HG03439 (cell line): ENCODE measurements at regions not wholly inside any gene's neighbourhood (a gene's known extent, or its start where the extent isn't known, plus 50 kb on each side); places are given as distances from the start of the nearest gene placed in this dataset.
A peak's percentile ranks its signal among the peaks of the same experiment; 100 is the strongest.
"Not testable (repeated sequence)": the region's sequence is repeated elsewhere in the genome, so short reads cannot be mapped to it uniquely, and the experiment has no call there.

Experiments
- ATAC-seq: cut with Tn5 transposase; IDR thresholded peaks from one replicate; pipeline ENCODE4 v1.9.1; 2021; ENCODE audit warnings: mild to moderate bottlenecking, moderate library complexity; ENCODE audit not compliant: unreplicated experiment

DNA sequence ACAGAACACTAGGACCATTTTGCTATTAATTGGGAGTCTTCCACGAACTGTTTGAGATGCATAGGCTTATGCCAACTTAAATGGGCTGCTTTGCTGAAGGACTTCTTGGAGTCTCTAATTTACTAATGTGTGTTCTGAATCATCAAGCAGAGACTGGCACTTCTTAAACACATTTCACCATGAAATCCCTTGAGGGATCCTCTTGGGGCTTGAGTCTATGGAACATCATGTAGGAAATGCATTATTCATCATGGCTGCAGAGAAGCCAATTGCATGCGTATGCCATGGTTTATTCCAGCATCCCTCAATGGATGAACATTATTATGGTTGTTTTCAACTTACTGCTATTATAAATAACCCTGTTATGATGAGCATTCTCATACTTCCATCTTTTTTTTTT is 73.4 kb downstream of the FGD2 start:
- ATAC-seq = no peak

DNA sequence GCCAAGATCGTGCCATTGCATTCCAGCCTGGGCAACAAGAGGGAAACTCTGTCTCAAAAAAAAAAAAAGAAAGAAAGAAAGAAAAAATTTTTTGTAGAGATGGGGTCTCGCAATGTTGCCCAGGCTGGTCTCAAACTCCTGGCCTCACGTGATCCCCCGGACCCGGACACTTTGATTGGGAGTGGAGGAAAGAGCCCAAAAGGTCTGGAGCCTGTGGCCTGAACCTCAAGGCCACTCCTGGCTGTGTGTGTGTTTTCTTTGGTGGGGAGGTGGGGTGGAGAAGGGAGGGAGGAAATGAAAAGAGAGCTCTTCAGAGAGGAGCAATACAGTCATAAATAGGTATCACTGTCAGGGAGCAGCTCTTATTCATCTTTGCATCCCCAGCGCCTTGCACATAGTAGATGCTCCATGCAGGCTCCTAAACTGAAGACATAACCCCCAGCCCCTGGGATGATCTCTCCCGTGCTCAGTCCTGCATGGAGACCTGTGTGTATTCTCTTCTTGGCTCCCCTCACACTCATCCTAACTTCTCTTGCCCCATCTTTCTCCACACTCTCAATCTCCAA is 75.7 kb downstream of the FGD2 start:
- ATAC-seq = no peak

DNA sequence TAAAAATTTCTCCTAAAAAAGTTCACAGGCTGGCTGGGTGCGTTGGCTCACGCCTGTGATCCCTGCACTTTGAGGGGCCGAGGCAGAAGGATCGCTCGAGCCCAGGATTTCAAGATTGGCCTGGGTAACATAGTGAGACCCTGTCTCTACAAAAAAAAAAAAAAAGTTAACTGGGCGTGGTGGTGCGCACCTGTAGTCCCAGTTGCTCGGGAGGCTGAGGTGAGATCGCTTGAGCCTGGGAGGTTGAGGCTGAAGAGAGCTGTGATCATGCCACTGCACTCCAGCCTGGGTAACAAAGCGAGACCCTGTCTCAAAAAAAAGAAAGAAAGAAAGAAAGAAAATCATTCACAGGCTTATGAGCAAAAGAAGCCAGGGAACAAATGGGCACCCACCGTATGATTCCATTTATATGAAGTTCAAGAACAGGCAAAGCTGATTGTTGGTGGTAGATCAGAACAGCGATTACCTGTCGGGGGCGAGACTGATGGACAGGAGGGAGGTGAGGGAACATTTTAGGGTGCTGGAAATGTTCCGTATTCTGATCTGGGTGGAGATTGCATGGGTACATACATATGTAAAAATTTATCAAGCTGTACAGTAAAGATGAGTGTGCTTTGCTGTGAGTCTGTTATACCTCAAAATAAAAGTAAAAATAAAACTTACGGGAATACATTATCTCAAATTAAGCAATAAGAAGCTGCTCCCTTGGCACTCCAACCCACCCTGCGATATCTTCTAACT is 77.1 kb downstream of the FGD2 start:
- no peak for ATAC-seq

DNA sequence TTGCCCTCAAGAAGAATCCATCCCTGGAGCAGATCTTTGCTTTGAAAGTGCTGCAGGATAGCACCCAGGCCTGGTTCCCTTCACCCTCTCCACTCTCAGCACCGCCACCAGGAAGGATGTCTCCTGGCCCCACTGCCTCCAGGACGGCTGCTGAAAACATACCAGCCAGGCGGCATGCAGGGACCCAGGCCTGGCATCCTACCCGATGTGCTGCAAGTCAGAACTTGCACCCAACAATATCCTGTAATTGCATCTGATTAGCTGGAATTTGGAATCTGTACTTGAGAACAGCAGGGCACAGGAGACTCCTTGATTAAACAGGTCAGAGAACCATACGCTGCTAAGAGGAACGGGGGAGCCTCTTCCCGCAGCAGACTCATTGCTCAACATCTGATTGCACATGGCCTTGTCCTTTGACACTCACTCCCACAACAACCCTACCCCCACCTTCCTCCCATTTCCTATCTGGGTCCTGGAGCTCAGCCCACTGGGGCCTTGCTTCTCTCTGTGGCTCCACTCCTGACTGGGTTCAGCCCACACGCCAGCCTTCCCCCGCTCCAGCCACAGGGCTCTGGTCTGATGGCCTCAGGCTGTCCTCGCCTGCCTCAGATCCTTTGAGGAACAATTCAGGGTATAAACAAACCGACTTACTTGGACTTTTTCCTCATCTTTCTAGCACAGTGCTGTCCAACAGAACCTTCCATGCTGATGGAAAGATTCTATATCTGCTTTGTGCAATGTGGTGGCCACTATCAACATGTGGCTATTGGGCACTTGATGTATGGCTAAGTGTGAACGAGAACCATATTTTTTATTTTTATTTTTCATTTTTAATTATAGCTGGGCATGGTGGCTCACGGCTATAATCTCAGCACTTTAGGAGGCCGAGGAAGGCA is 78.0 kb downstream of the FGD2 start:
- ATAC-seq = no peak

DNA sequence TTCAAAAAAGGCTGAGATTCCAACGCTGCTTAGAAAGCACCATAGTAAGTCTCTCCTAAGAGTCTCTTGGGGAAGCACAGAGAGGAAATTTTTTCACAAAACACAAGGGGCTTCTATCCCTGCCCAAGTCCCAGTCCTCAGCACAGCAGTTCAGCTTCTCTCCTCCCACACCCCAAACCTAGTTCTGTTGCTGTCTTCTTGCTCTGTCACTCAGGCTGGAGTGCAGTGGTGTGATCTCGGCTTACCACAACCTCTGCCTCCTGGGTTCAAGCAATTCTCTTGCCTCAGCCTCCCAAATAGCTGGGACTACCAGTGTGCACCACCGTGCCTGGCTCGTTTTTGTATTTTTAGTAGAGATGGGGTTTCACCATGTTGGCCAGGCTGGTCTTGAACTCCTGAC is 79.2 kb downstream of the FGD2 start:
- not testable (repeated sequence) for ATAC-seq

DNA sequence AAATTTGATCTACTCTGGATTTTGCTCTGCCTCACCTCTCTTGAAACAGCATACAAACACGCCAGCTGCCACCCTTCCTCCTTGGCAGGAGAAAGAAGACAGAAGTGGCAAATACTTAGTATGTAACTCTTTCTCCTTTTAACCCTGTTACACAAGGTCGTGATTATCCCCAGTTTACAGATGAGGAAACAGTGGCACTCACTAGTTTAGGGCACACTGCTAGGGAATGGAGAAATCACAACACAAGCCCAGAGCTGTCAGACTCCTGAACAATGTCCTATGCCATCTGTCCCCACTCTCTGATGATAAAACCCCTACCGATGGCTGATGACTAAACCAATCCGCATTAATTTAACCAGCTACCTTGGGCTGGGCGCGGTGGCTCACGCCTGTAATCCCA is 79.7 kb downstream of the FGD2 start:
- no peak for ATAC-seq

DNA sequence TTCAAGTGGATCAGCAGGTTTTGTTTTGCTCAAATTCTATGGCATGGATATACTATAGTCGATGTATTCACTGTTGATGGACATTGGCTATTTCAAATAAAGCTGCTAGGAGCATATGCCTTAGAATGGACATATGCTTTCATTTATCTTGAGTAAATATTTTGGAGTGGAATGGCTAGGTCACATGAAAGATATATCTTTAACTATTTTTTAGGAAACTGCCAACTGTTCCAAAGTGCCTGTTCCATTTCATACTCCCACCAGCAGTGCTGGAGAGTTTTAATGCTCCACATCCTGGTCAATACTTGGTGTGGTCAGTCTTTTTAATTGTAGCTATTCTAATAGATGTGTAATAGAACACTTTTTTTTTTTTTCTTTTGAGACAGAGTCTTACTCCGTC is 81.1 kb upstream of the PIM1 start:
- no peak for ATAC-seq

DNA sequence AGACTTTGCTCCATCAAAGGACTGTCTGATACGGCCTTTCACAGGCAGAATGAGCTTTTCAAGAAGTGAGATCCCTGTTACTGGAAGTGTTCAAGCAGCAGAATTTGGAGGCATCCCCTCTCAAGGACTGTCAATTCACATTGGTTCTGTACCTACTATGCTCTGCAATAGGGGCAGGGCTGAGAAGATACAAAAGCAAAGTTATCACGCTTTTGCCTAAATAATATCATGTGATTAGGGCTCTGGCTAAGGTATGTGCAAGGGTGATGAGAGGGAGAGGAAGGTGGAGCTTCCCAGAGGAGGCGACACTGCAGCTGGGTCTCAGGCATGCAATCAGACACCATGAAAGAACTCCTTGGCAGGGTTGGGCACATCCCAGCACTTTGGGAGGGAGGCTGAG is 80.2 kb upstream of the PIM1 start:
- no peak for ATAC-seq

DNA sequence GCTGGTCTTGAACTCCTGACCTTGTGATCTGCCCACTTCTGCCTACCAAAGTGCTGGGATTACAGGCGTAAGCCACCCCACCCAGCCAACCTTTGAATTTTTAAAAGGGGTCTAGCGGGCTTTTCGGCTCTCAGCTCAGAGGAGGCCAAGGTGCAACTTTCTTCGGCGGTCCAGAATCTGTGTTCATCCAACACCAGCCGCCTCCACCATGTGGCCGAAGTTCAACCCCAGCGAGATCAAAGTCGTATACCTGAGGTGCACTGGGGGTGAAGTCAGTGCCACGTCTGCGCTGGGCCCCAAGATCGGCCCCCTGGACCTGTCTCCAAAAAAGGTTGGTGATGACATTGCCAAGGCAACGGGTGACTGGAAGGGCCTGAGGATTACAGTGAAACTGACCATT is 78.8 kb upstream of the PIM1 start:
- ATAC-seq = not testable (repeated sequence)

DNA sequence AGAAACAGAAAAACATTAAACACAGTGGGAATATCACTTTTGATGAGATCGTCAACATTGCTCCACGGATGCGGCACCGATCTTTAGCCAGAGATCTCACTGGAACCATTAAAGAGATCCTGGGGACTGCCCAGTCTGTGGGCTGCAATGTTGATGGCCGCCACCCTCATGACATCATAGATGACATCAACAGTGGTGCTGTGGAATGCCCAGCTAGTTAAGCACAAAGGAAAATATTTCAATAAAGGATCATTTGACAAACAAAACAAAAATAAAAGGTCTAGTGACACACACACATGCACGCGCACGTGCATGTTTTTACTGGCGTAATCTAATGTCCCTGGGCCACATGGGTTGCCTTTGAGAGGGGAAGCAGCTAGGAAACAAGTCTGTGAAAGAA is 78.4 kb upstream of the PIM1 start:
- ATAC-seq = not testable (repeated sequence)

DNA sequence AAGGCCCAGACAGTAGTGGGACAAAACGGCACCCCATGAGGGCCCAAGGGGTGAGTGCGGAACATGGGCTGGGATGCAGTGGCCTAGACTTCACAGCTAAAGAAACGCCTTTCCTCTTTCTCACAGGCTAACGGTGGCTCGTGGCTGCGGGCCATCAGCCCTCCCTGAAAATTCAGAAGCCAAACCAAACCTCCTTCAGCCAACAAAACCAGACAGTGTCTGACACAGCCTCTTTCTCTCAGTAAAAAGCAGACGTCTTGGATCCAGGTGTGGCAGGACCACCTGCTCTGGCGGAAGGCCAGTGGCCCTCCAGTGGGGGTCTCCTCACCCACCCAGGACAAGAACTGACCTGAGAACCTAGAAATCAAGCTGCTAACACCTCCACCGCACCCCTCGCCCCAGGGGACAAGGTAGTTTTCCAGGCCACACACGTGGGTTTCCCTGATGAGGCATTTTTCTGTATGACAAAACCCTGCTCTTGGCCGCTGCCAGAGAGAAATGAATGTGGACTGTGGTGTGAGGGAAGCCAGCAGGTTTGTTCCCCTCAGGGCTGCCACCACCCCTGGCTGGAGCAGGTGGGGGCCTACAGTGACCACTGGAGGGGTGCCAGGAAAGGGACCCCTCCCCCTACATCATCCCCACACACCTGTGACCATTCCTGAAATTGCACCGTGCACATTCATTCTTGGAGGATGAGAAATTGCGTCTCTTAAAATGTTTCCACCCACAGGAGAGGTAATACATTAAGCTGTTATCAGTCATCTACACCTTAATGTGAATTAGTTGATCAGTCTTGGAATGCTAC is 76.8 kb upstream of the PIM1 start:
- ATAC-seq = no peak

DNA sequence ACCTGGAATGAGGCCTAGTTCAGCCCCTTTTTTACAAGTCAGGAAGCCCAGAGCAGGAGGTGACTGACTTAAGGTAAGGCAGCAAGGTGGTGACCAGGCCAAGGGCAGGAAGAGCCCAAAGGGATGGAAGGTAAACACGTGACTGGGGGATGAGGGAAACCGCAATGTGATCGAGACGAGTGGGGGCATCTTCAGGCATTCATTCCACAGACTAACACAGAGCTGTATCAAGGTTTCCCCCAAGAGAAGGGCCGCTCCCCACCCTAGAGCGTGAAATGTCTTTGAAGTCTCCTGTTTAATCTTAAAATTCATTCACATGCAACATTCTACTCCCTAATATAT is 76.3 kb upstream of the PIM1 start:
- no peak for ATAC-seq

DNA sequence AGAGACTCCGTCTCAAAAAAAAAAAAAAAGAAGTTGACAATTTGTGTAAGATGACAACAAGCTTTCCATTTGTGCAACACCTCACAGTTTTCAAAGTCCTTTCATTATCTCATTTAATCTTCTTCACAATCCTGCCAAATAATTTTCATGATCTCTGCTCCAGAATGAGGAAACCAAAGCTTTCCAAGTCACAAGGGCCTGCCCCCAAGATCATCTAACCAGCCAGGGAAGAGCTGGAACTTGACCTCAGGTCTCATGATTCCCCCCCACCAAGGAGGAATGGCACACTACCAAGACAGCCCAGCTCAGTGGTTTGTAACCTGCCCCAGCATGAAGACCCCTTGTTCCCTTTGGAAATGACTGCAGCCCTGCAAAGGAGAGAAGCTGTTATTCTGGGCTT is 74.0 kb upstream of the PIM1 start:
- ATAC-seq = no peak

DNA sequence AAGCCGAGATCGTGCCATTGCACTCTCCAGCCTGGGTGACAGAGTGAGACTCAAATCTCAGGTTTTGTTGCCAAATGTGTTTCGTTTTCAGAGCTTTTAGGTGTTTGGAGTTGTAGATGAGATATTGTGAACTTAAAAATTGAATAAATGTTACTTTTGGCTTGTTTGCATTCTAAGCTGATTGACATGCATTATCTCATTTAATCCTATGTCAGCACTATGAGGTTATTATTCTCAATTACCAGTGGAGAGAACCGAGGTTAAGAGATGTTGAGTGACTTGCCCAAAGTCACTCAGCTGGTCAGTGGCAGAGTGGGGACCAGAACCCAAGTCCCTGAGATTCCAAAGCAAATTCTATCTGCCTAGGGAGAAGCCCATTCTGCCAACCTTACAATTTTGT is 72.6 kb upstream of the PIM1 start:
- no peak for ATAC-seq

DNA sequence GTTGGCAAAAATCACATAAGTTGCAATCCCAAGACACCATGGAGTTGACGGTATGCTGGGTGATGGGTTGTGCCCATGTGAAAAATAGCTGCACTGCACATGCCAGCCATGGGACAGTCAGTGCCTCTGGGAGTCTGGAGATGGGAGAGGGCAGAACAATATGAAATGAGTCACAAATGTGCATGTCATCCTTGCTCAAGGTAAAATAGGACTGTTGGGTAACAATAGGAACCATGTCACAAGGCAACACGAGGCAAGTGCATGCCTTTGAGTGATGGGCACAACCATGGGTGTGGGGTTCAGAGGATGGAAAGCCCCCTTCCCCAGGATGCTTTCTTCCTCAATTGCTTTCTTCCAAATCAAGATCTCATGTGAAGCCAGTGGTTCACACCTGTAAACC is 70.5 kb upstream of the PIM1 start:
- ATAC-seq = no peak

DNA sequence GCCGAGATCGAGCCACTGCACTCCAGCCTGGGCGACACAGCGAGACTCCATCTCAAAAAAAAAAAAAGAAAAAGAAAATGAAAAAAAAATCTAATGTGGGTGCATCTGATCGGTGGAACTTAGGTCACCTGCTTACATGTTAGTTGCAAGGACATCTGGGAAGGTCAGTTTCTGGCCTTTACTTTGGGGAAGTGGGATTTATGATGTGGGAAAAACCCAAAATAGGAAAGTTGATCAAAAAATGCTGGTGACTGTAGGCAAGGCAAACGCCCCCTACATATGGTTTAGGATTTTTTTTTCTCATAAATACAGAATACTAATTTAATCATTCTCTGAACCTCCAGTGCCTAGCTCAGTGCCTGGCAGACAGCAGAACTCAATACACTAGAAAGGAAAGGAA is 69.2 kb upstream of the PIM1 start:
- no peak for ATAC-seq

DNA sequence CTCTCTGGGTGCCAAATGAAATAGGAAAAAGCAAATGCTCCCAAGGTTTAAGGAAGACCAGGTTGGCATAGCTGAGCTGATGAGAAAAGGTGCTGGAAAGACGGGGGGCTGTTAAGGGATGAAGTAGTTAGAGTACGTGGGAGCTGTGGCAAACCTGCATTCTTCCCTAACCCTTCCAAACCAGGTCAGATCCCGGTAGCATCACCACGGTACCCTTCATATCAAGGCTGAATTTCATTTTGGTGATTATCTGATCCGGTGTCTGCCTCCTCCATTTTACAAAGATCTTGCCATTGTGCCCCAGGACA is 68.0 kb upstream of the PIM1 start:
- ATAC-seq = no peak

DNA sequence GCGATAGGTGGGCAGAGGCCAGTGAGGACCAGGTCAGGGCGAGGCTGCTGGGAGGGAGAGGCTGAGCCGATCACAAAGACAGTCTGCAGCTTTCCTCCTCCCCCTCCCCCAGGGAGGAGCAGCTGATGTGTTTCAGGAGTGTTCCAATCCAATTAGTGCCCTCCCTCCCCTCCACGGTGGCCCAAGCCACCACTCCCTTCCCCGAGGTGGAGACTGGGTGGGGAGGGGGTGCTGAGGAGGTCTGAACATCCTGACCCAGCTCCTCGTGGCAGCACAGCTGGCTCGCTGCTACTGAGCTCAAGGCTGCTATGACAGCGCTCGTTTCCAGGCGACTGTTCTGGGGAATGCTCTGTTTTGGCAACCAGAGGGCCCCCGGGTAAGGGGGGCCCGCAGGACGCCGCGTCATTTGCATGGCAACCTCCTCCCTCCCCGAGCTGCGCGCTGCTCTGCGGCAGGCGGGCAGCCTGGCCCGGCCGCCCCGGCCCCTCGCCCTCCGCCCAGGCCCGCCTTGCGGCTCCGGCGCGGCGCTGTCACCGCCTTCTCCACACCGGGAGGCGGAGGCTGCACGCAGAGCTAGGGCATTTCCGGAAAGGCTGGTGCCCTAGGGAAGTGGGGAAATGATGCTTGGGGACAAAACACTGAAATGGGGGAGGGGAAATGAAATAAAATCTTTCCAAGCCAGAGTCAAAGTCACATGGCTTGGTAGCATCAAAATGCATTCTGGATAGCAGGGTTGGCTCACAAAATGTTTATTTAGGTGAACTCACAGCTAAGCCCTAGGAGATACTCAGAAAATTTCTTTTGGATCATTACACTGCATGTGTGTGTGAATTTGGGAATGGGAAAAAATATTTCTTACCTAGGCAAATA is 67.4 kb upstream of the PIM1 start:
- ATAC-seq = peak; percentile 73

DNA sequence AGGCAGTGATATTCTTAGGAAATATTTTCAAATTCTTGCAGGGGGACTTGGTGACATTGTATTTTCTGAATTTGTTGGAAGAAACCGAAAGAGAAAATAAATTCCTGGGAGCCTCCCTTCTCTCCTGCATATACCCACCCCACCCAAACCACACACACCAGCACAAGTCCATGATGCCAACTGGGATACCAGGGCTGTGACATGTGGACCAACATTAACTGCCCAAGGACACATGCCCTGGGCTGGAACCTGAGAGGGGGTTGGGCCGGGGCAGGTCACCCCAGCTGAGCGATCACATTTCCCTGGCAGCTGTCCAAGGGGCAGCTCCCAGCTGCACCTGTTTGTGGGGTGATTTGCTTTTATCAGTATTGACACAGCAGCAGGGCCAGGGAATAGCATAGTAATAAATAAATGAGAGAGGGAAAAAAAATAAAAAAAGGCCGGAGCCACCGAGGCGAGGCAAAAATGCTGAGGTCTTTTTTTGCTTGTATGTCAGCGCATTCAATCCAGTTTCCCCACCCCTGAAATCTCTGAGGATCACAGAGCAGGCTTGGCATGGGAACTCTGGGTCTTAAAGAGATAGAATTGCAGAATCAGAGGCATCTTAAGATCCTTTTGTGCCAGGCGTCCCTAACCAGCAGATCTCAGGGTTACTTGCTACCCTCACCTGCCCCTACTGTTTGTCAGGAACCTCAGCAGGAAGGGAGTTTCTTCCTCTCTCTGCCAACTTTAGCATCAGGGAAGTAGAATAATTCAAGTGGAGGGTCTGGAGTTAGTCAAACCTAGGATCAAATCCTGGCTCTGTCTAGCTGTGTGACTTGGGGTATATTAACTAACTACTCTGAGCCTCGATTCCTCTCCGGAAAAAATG is 66.5 kb upstream of the PIM1 start:
- peak; percentile 43 for ATAC-seq

DNA sequence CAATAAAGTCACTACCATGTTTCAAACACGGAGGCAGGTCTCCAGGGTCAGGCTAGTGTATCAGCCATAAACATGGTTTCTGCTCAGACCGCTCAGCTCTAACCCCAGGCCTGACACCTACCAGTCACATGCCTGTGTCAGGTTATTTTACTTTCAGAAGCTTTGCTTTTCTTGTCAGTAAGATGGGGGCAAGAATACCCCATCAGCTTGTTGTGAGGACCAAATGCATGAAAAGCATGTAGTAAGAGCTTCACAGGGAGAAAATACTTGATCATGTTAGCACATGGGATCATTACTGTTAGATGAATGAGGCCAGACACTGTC is 65.2 kb upstream of the PIM1 start:
- no peak for ATAC-seq
